ENCODE measurements at regions not wholly inside any gene's neighbourhood (a gene's known extent, or its start where the extent isn't known, plus 50 kb on each side); places are given as distances from the start of the nearest gene placed in this dataset.

DNA sequence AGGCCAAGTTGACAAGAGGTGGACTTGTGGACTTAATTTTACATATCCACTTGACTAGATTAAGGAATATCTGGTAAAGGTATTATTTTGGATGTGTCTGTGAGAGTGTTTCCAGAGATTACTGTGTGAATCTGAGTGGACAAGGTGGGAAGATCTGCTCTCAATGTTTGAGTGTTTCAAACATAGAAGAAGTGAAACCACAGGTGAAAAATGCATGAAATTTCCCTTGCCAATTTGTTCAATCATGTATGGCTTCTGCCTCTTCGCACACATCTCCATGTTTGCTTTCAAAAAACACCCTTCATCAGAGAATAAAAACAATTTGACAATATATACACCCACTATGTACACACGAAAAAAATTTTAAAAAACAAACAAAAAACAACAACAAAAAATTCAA, 152.7 kb downstream of the SALL1 start:
- Histone ChIP-seq H3K4me1 (ENCODE audit: control insufficient read depth, extremely low read depth, insufficient read depth, low read length) (no peaks in the 10 kb centered on the region), H3K4me3 (replicated peaks in 1 of 3; ENCODE audit: insufficient read depth in 1 of 3, low read depth in 1 of 3, low read length in 3 of 3) (no peak overlapping the region), H3K9me1 (replicated peaks; ENCODE audit: control insufficient read depth, extremely low read depth, insufficient read depth, low read length) (no peaks in the 10 kb centered on the region), H4K20me1 (replicated peaks; ENCODE audit: control insufficient read depth, extremely low read depth, insufficient read depth, low read length) (no peaks in the 10 kb centered on the region), H3K27me3 (ENCODE audit: control insufficient read depth in 2 of 2, insufficient read depth in 2 of 2, low read length in 2 of 2) (no peaks in the 10 kb centered on the region), H3K79me2 (ENCODE audit: control insufficient read depth, insufficient read depth, low read length) (no peaks in the 10 kb centered on the region), H3K4me2 (ENCODE audit: insufficient read depth, low read length) (no peak overlapping the region), H3K9me3 (replicated peaks; ENCODE audit: control insufficient read depth, insufficient read depth, low read length) (peaks cover 4% of the 10 kb centered on the region), H3K36me3 (ENCODE audit: control insufficient read depth in 2 of 2, extremely low read depth in 1 of 2, insufficient read depth in 2 of 2, low read length in 2 of 2) (no peaks in the 10 kb centered on the region), H3K27ac (ENCODE audit: insufficient read depth, low read depth, low read length) (no peak overlapping the region), H3K9ac (replicated peaks; ENCODE audit: extremely low read depth, insufficient read depth, low read length) (no peak overlapping the region), H2AFZ (ENCODE audit: low read depth, low read length) (no peak overlapping the region)
- dilution Hi-C loops (cut with MboI; ENCODE audit: extremely low pct_ligation_motif_present, low sequenced_read_pairs) (no loop called here), intact Hi-C loops (cut with micrococcal nuclease) (no loop called here)
- DNase-seq (ENCODE audit: low read depth, low spot score) = no peak
- no peak for FAIRE-seq
- CTCF ChIA-PET = no interaction called here
- BruUV-seq (replicated peaks) = no TSS peak
- TF ChIP-seq FOS (IDR thresholded peaks at IDR 0.05; ENCODE audit: borderline replicate concordance, insufficient read depth, low read length) (no peak), GATA2 (IDR thresholded peaks at IDR 0.05; ENCODE audit: insufficient read depth, insufficient read length, low read depth, low read length) (no peak), JUN (IDR thresholded peaks at IDR 0.05; ENCODE audit: borderline replicate concordance, insufficient read depth, insufficient read length, low read depth) (no peak), MYC (IDR thresholded peaks at IDR 0.05; ENCODE audit: low read depth, low read length) (no peak), POLR2AphosphoS5 (IDR thresholded peaks at IDR 0.05; ENCODE audit: insufficient read depth, low read depth, low read length) (no peak)
- POLR2A ChIA-PET = no interaction called here

DNA sequence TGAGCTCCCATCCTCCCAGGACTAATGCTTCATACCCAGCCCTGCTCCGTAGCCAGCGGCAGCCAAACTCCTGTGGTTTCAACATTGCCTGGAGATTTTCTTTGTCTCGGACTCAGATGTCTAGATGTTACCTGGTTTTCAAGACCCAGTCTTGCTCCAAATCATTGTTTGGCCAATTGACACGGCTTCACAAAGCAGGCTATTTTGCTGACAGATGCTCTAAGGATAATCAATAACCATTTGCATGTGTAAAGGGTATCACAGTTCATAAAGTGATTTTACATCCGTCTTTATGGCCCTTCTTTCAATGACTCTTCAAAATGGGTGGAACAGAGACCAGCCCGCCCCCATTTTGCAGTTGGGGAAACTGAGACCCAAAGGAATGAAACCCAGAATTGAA, 153.4 kb downstream of the SALL1 start:
- TF ChIP-seq, protein P1, sequence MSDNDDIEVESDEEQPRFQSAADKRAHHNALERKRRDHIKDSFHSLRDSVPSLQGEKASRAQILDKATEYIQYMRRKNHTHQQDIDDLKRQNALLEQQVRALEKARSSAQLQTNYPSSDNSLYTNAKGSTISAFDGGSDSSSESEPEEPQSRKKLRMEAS (IDR thresholded peaks at IDR 0.05; ENCODE audit: insufficient read depth, insufficient read length) = no peak
- TF ChIP-seq JUN (IDR thresholded peaks at IDR 0.05; ENCODE audit: borderline replicate concordance, insufficient read depth, insufficient read length, low read depth) (no peak), MYC (IDR thresholded peaks at IDR 0.05; ENCODE audit: low read depth, low read length) (no peak), EZH2 (IDR thresholded peaks at IDR 0.05; ENCODE audit: borderline replicate concordance, low read depth, low read length, severe bottlenecking) (no peak), FOS (IDR thresholded peaks at IDR 0.05; ENCODE audit: borderline replicate concordance, insufficient read depth, low read length) (no peak), GATA2 (IDR thresholded peaks at IDR 0.05; ENCODE audit: insufficient read depth, insufficient read length, low read depth, low read length) (no peak), POLR2A (IDR thresholded peaks at IDR 0.05; ENCODE audit: low read depth, low read length) (no peak), POLR2AphosphoS5 (IDR thresholded peaks at IDR 0.05; ENCODE audit: insufficient read depth, low read depth, low read length) (no peak)
- TF ChIP-seq, protein P2, sequence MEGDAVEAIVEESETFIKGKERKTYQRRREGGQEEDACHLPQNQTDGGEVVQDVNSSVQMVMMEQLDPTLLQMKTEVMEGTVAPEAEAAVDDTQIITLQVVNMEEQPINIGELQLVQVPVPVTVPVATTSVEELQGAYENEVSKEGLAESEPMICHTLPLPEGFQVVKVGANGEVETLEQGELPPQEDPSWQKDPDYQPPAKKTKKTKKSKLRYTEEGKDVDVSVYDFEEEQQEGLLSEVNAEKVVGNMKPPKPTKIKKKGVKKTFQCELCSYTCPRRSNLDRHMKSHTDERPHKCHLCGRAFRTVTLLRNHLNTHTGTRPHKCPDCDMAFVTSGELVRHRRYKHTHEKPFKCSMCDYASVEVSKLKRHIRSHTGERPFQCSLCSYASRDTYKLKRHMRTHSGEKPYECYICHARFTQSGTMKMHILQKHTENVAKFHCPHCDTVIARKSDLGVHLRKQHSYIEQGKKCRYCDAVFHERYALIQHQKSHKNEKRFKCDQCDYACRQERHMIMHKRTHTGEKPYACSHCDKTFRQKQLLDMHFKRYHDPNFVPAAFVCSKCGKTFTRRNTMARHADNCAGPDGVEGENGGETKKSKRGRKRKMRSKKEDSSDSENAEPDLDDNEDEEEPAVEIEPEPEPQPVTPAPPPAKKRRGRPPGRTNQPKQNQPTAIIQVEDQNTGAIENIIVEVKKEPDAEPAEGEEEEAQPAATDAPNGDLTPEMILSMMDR (IDR thresholded peaks at IDR 0.05; ENCODE audit: extremely low read depth in 1 of 2, insufficient read depth in 1 of 2, low read depth in 1 of 2, low read length in 2 of 2) = no peak
- Histone ChIP-seq H3K27ac (ENCODE audit: insufficient read depth, low read depth, low read length) (no peak overlapping the region), H3K4me3 (replicated peaks in 1 of 3; ENCODE audit: insufficient read depth in 1 of 3, low read depth in 1 of 3, low read length in 3 of 3) (no peak overlapping the region), H3K27me3 (ENCODE audit: control insufficient read depth in 2 of 2, insufficient read depth in 2 of 2, low read length in 2 of 2) (no peaks in the 10 kb centered on the region), H3K36me3 (ENCODE audit: control insufficient read depth in 2 of 2, extremely low read depth in 1 of 2, insufficient read depth in 2 of 2, low read length in 2 of 2) (no peaks in the 10 kb centered on the region), H4K20me1 (replicated peaks; ENCODE audit: control insufficient read depth, extremely low read depth, insufficient read depth, low read length) (no peaks in the 10 kb centered on the region), H3K9me1 (replicated peaks; ENCODE audit: control insufficient read depth, extremely low read depth, insufficient read depth, low read length) (no peaks in the 10 kb centered on the region), H3K4me2 (ENCODE audit: insufficient read depth, low read length) (no peak overlapping the region), H2AFZ (ENCODE audit: low read depth, low read length) (no peak overlapping the region), H3K4me1 (ENCODE audit: control insufficient read depth, extremely low read depth, insufficient read depth, low read length) (no peaks in the 10 kb centered on the region), H3K9ac (replicated peaks; ENCODE audit: extremely low read depth, insufficient read depth, low read length) (no peak overlapping the region), H3K9me3 (replicated peaks; ENCODE audit: control insufficient read depth, insufficient read depth, low read length) (peaks cover 4% of the 10 kb centered on the region), H3K79me2 (ENCODE audit: control insufficient read depth, insufficient read depth, low read length) (no peaks in the 10 kb centered on the region)
- ChIA-PET CTCF (no interaction called here), POLR2A (no interaction called here)
- intact Hi-C loops (cut with micrococcal nuclease) (no loop called here), dilution Hi-C loops (cut with MboI; ENCODE audit: extremely low pct_ligation_motif_present, low sequenced_read_pairs) (no loop called here)
- no TSS peak for BruUV-seq (replicated peaks)
- FAIRE-seq (no peak), DNase-seq (ENCODE audit: low read depth, low spot score) (no peak)

Data from endothelial cell of umbilical vein (primary cell).